ENCODE measurements at regions not wholly inside any gene's neighbourhood (a gene's known extent, or its start where the extent isn't known, plus 50 kb on each side); places are given as distances from the start of the nearest gene placed in this dataset.

GRCh38 chr13:86562866-86563265 is 763.6 kb upstream of the SLITRK6 start:
- TF ChIP-seq, protein P1, sequence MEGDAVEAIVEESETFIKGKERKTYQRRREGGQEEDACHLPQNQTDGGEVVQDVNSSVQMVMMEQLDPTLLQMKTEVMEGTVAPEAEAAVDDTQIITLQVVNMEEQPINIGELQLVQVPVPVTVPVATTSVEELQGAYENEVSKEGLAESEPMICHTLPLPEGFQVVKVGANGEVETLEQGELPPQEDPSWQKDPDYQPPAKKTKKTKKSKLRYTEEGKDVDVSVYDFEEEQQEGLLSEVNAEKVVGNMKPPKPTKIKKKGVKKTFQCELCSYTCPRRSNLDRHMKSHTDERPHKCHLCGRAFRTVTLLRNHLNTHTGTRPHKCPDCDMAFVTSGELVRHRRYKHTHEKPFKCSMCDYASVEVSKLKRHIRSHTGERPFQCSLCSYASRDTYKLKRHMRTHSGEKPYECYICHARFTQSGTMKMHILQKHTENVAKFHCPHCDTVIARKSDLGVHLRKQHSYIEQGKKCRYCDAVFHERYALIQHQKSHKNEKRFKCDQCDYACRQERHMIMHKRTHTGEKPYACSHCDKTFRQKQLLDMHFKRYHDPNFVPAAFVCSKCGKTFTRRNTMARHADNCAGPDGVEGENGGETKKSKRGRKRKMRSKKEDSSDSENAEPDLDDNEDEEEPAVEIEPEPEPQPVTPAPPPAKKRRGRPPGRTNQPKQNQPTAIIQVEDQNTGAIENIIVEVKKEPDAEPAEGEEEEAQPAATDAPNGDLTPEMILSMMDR (optimal IDR thresholded peaks at IDR 0.05 in 1 of 3, IDR thresholded peaks at IDR 0.05 in 1 of 3, conservative IDR thresholded peaks at IDR 0.05 in 1 of 3; ENCODE audit: extremely low read depth in 1 of 3, insufficient read depth in 2 of 3, low read length in 3 of 3): no peak
- TF ChIP-seq EZH2 (IDR thresholded peaks at IDR 0.05; ENCODE audit: low read length): no peak
